ENCODE measurements at regions not wholly inside any gene's neighbourhood (a gene's known extent, or its start where the extent isn't known, plus 50 kb on each side); places are given as distances from the start of the nearest gene placed in this dataset.

DNA sequence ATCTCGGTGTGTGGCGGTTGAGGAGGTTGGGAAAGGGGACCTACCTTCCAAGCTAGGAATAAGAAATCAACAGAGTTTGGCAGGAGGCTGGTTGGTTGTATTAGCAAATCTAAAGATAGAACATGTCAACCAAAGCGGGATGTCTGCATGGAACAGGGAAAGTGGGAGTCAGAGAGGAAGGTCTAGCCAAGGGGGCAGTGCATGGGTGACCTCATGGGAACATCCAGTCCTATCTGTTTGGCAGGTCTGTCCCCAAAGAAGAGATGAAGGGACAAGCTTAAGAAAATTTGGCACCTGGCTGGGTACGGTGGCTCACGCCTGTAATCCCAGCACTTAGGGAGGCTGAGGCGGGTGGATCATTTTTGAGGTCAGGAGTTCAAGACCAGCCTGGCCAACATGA lies 118.7 kb upstream of the TSC22D1 start:
- Histone ChIP-seq H3K9me2 (replicated peaks; ENCODE audit: insufficient read depth, low read length) (no peaks in the 10 kb centered on the region), H3K4me3 (ENCODE audit: low read length) (no peak overlapping the region), H2AFZ (ENCODE audit: low read length) (no peak overlapping the region), H3K9me3 (replicated peaks; ENCODE audit: insufficient read depth, low read length) (no peaks in the 10 kb centered on the region), H3F3A (ENCODE audit: insufficient read depth, low read length) (no peaks in the 10 kb centered on the region), H3K79me2 (ENCODE audit: low read length) (no peaks in the 10 kb centered on the region), H3K4me2 (ENCODE audit: low read depth, low read length) (no peak overlapping the region), H3K27me3 (replicated peaks; ENCODE audit: insufficient read depth, low read length) (no peaks in the 10 kb centered on the region), H3K9ac (ENCODE audit: low read length) (no peak overlapping the region), H4K20me1 (ENCODE audit: insufficient read depth, low read length) (no peaks in the 10 kb centered on the region), H3K36me3 (replicated peaks; ENCODE audit: insufficient read depth, low read length) (no peaks in the 10 kb centered on the region), H3K4me1 (ENCODE audit: low read length) (no peaks in the 10 kb centered on the region), H3K27ac (ENCODE audit: low read length) (no peak overlapping the region)
- TF ChIP-seq EZH2 (optimal IDR thresholded peaks at IDR 0.05; ENCODE audit: low read depth, low read length) = no peak
- TF ChIP-seq, protein P1, sequence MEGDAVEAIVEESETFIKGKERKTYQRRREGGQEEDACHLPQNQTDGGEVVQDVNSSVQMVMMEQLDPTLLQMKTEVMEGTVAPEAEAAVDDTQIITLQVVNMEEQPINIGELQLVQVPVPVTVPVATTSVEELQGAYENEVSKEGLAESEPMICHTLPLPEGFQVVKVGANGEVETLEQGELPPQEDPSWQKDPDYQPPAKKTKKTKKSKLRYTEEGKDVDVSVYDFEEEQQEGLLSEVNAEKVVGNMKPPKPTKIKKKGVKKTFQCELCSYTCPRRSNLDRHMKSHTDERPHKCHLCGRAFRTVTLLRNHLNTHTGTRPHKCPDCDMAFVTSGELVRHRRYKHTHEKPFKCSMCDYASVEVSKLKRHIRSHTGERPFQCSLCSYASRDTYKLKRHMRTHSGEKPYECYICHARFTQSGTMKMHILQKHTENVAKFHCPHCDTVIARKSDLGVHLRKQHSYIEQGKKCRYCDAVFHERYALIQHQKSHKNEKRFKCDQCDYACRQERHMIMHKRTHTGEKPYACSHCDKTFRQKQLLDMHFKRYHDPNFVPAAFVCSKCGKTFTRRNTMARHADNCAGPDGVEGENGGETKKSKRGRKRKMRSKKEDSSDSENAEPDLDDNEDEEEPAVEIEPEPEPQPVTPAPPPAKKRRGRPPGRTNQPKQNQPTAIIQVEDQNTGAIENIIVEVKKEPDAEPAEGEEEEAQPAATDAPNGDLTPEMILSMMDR (IDR thresholded peaks at IDR 0.05; ENCODE audit: low read length) = no peak
- TF ChIP-seq EZH2phosphoT487 (IDR thresholded peaks at IDR 0.05; ENCODE audit: low read length) = no peak
- DNase-seq = no peak

GRCh38 chr13:44694291-44694690 lies 118.2 kb upstream of the TSC22D1 start:
- Histone ChIP-seq H3K27me3 (replicated peaks; ENCODE audit: insufficient read depth, low read length) (no peaks in the 10 kb centered on the region), H3K27ac (ENCODE audit: low read length) (no peak overlapping the region), H3K79me2 (ENCODE audit: low read length) (no peaks in the 10 kb centered on the region), H2AFZ (ENCODE audit: low read length) (no peak overlapping the region), H3K9ac (ENCODE audit: low read length) (no peak overlapping the region), H3K9me3 (replicated peaks; ENCODE audit: insufficient read depth, low read length) (no peaks in the 10 kb centered on the region), H3K9me2 (replicated peaks; ENCODE audit: insufficient read depth, low read length) (no peaks in the 10 kb centered on the region), H3F3A (ENCODE audit: insufficient read depth, low read length) (no peaks in the 10 kb centered on the region), H4K20me1 (ENCODE audit: insufficient read depth, low read length) (no peaks in the 10 kb centered on the region), H3K4me3 (ENCODE audit: low read length) (no peak overlapping the region), H3K4me2 (ENCODE audit: low read depth, low read length) (no peak overlapping the region), H3K36me3 (replicated peaks; ENCODE audit: insufficient read depth, low read length) (no peaks in the 10 kb centered on the region), H3K4me1 (ENCODE audit: low read length) (no peaks in the 10 kb centered on the region)
- no peak for DNase-seq
- TF ChIP-seq, protein P1 (IDR thresholded peaks at IDR 0.05; ENCODE audit: low read length) = no peak
- no peak for TF ChIP-seq EZH2 (optimal IDR thresholded peaks at IDR 0.05; ENCODE audit: low read depth, low read length)
- TF ChIP-seq EZH2phosphoT487 (IDR thresholded peaks at IDR 0.05; ENCODE audit: low read length) = no peak

DNA sequence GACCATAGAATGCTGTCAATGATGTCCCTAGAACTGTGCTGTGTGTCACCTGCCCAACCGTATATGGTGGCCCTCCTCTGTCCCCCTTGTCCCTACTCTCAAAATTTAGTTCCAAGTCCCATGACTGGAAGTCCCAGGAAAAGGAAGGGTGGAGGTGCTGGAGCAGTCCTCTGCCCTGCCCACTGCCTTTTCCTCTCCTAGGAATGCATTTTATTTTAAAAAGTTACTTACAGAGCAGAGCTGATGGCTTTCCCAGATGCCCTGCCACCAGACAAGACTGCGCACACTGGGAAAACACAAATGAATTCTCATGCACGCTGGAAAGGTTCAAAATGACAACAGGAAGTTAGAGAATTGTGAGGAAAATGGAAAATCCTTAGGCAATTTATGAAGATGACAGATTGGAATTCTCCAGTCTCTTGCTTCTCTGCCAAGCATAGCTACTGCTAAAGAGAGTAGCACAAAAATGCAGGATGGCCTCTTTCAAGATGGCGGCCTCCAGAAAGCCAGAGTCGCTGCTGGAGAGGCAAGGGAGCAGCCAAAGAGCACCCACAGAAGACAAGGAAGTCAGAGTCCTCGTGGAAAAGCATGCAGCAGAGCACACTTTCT lies 117.1 kb upstream of the TSC22D1 start:
- Histone ChIP-seq H3K27ac (ENCODE audit: low read length) (no peak overlapping the region), H3K4me1 (ENCODE audit: low read length) (no peaks in the 10 kb centered on the region), H3K79me2 (ENCODE audit: low read length) (no peaks in the 10 kb centered on the region), H3K4me3 (ENCODE audit: low read length) (no peak overlapping the region), H3K27me3 (replicated peaks; ENCODE audit: insufficient read depth, low read length) (no peaks in the 10 kb centered on the region), H3K9ac (ENCODE audit: low read length) (no peak overlapping the region), H4K20me1 (ENCODE audit: insufficient read depth, low read length) (no peaks in the 10 kb centered on the region), H3K36me3 (replicated peaks; ENCODE audit: insufficient read depth, low read length) (no peaks in the 10 kb centered on the region), H2AFZ (ENCODE audit: low read length) (no peak overlapping the region), H3K9me2 (replicated peaks; ENCODE audit: insufficient read depth, low read length) (no peaks in the 10 kb centered on the region), H3K4me2 (ENCODE audit: low read depth, low read length) (no peak overlapping the region), H3F3A (ENCODE audit: insufficient read depth, low read length) (no peaks in the 10 kb centered on the region), H3K9me3 (replicated peaks; ENCODE audit: insufficient read depth, low read length) (no peaks in the 10 kb centered on the region)
- no peak for DNase-seq
- TF ChIP-seq EZH2 (optimal IDR thresholded peaks at IDR 0.05; ENCODE audit: low read depth, low read length) = no peak
- TF ChIP-seq, protein P1 (IDR thresholded peaks at IDR 0.05; ENCODE audit: low read length) = no peak
- TF ChIP-seq EZH2phosphoT487 (IDR thresholded peaks at IDR 0.05; ENCODE audit: low read length) = no peak
